A673 (cell line): ENCODE measurements at regions not wholly inside any gene's neighbourhood (a gene's known extent, or its start where the extent isn't known, plus 50 kb on each side); places are given as distances from the start of the nearest gene placed in this dataset.

Experiments used
- CTCF ChIP-seq: fragments of 300-800, 200-600 bp; sonication (generic); conservative IDR thresholded peaks from 2 replicates; pipeline ENCODE4 v1.5.1; 2017; ENCODE audit warnings: low read depth, mild to moderate bottlenecking, antibody characterized with exemption, low read length, moderate library complexity, mixed read lengths
- EZH2 ChIP-seq: fragments of 200-600 bp; sonication (generic); IDR thresholded peaks from 2 replicates; pipeline ENCODE4 v1.6.1; 2017; ENCODE audit warnings: borderline replicate concordance, low read depth, mild to moderate bottlenecking, mixed read lengths, antibody characterized with exemption, low read length; ENCODE audit not compliant: poor library complexity, severe bottlenecking

GRCh38 chr10:8853048-8853447 is 798.6 kb downstream of the GATA3 start:
- TF ChIP-seq CTCF (no peak), EZH2 (no peak)
